Gastroesophageal sphincter (tissue), 3 donors: ENCODE measurements at regions not wholly inside any gene's neighbourhood (a gene's known extent, or its start where the extent isn't known, plus 50 kb on each side); places are given as distances from the start of the nearest gene placed in this dataset.

ENCODE experiments used
- CTCF ChIP-seq, 4 experiments: fragments of 200-600 bp in 2 of 4; fragments of 450-650 bp in 2 of 4; sonication (generic) in 1 of 4; IDR thresholded peaks; one replicate each; pipeline ENCODE4 v1.5.1; 2017 to 2019; ENCODE audit warnings: antibody characterized with exemption in 4 of 4, mild to moderate bottlenecking in 2 of 4, moderate library complexity in 2 of 4
- EP300 ChIP-seq: sonication (generic); formaldehyde crosslinking; IDR thresholded peaks from one replicate; pipeline ENCODE4 v1.6.1; 2017; ENCODE audit warnings: antibody characterized with exemption, mild to moderate bottlenecking
- POLR2AphosphoS5 ChIP-seq: sonication (generic); formaldehyde crosslinking; IDR thresholded peaks from one replicate; pipeline ENCODE4 v1.6.1; 2017; ENCODE audit warnings: antibody characterized with exemption

DNA sequence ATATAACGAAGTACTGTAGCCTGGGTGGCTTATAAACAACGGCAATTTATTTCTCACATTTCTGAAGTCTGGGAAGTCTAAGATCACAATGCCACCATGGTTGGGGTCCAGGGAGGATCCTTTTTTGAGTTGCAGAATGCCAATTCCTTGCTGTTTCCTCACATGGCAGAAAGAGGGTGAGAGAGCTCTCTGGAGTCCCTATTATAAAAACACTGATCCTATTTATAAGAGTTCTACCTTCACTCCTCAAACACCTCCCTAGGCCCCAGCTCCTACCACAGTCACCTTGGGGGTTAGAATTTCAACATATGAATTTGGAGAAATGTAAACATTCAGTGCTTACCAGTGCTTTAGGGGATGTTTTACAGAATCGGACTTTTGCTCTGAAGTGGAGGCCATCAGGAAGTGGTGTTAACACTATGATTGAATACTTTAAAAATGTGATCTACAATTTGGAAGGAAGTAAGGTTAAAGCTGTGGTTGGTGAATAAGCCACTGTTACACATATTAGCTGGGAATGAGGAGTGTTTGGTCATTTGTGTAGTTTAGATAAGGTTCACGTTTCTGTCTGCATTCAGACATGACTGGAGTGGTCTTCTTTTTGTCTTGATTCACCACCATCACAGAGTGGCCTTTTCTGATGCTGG is 79.9 kb upstream of the SPTLC3 start:
- TF ChIP-seq POLR2AphosphoS5 (no peak), EP300 (no peak), CTCF (IDR thresholded peaks at IDR 0.05) (no peak)
